ENCODE measurements at regions not wholly inside any gene's neighbourhood (a gene's known extent, or its start where the extent isn't known, plus 50 kb on each side); places are given as distances from the start of the nearest gene placed in this dataset.
A peak's percentile ranks its signal among the peaks of the same experiment; 100 is the strongest.

GRCh38 chr4:24141836-24142235, 252.0 kb upstream of the PPARGC1A start:
- no peaks in the 10 kb centered on the region for H3K9me3 Mint-ChIP-seq
- DNase-seq (ENCODE audit: low spot score) = no peak
- Histone ChIP-seq H3K36me3 (no peaks in the 10 kb centered on the region), H3K9ac (no peak overlapping the region), H3K4me1 (peaks cover 34% of the 10 kb centered on the region), H3K4me3 (no peak overlapping the region), H3K9me3 (ENCODE audit: low read depth) (no peaks in the 10 kb centered on the region), H3K27me3 (no peaks in the 10 kb centered on the region), H3K4me2 (no peak overlapping the region), H3K79me2 (ENCODE audit: low read depth) (no peaks in the 10 kb centered on the region), H3F3A (ENCODE audit: low read depth) (peaks cover 8% of the 10 kb centered on the region), H3K27ac (no peak overlapping the region), H2AFZ (replicated peaks) (no peak overlapping the region), H4K20me1 (ENCODE audit: low read depth) (no peaks in the 10 kb centered on the region)
- H3K4me1 Mint-ChIP-seq = peaks cover 18% of the 10 kb centered on the region
- H3K27ac Mint-ChIP-seq = no peak overlapping the region
- TF ChIP-seq EZH2 (IDR thresholded peaks at IDR 0.05) = no peak
- TF ChIP-seq EZH2phosphoT487 (IDR thresholded peaks at IDR 0.05) = no peak
- TF ChIP-seq, protein P1, sequence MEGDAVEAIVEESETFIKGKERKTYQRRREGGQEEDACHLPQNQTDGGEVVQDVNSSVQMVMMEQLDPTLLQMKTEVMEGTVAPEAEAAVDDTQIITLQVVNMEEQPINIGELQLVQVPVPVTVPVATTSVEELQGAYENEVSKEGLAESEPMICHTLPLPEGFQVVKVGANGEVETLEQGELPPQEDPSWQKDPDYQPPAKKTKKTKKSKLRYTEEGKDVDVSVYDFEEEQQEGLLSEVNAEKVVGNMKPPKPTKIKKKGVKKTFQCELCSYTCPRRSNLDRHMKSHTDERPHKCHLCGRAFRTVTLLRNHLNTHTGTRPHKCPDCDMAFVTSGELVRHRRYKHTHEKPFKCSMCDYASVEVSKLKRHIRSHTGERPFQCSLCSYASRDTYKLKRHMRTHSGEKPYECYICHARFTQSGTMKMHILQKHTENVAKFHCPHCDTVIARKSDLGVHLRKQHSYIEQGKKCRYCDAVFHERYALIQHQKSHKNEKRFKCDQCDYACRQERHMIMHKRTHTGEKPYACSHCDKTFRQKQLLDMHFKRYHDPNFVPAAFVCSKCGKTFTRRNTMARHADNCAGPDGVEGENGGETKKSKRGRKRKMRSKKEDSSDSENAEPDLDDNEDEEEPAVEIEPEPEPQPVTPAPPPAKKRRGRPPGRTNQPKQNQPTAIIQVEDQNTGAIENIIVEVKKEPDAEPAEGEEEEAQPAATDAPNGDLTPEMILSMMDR (IDR thresholded peaks at IDR 0.05) = no peak
- H3K27me3 Mint-ChIP-seq (ENCODE audit: insufficient read depth, low read depth) = no peaks in the 10 kb centered on the region
- H3K4me3 Mint-ChIP-seq = no peak overlapping the region
- H3K36me3 Mint-ChIP-seq = no peaks in the 10 kb centered on the region

DNA sequence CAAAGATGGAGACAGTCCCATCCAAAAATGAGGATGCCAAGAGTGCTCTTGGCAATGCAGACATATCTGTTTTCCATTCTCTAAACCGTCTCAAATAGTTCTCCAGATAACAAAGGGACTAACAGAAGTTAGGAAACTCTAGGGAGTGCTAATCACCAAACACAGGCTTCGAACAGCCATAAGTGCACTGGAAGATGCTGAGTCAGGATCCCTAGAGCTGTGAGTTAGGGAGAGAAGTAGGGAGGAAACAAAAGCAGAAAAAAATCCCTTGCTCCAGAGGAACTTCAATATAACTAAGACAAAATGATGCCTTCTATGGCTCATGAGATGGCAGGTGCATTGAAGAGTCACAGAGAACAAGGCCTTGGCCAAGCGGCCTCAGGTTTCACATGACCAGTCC, 251.0 kb upstream of the PPARGC1A start:
- no peak overlapping the region for H2AFZ ChIP-seq (replicated peaks)
- no peaks in the 10 kb centered on the region for H3K27me3 ChIP-seq
- H3K4me1 ChIP-seq = peaks cover 34% of the 10 kb centered on the region
- H3K9me3 ChIP-seq (ENCODE audit: low read depth) = no peaks in the 10 kb centered on the region
- no peak overlapping the region for H3K4me3 ChIP-seq
- TF ChIP-seq EZH2 (IDR thresholded peaks at IDR 0.05) (no peak), EZH2phosphoT487 (IDR thresholded peaks at IDR 0.05) (no peak)
- TF ChIP-seq, protein P1 (IDR thresholded peaks at IDR 0.05) = no peak
- no peak overlapping the region for H3K27ac ChIP-seq
- no peak for DNase-seq (ENCODE audit: low spot score)
- H3K79me2 ChIP-seq (ENCODE audit: low read depth) = no peaks in the 10 kb centered on the region
- H3K4me2 ChIP-seq = no peak overlapping the region
- Mint-ChIP-seq H3K9me3 (no peaks in the 10 kb centered on the region), H3K4me1 (peaks cover 18% of the 10 kb centered on the region), H3K27me3 (ENCODE audit: insufficient read depth, low read depth) (peaks cover under 1% of the 10 kb centered on the region), H3K27ac (no peak overlapping the region), H3K4me3 (no peak overlapping the region), H3K36me3 (no peaks in the 10 kb centered on the region)
- H4K20me1 ChIP-seq (ENCODE audit: low read depth) = no peaks in the 10 kb centered on the region
- H3K9ac ChIP-seq = no peak overlapping the region
- H3F3A ChIP-seq (ENCODE audit: low read depth) = peaks cover 8% of the 10 kb centered on the region
- H3K36me3 ChIP-seq = no peaks in the 10 kb centered on the region

DNA sequence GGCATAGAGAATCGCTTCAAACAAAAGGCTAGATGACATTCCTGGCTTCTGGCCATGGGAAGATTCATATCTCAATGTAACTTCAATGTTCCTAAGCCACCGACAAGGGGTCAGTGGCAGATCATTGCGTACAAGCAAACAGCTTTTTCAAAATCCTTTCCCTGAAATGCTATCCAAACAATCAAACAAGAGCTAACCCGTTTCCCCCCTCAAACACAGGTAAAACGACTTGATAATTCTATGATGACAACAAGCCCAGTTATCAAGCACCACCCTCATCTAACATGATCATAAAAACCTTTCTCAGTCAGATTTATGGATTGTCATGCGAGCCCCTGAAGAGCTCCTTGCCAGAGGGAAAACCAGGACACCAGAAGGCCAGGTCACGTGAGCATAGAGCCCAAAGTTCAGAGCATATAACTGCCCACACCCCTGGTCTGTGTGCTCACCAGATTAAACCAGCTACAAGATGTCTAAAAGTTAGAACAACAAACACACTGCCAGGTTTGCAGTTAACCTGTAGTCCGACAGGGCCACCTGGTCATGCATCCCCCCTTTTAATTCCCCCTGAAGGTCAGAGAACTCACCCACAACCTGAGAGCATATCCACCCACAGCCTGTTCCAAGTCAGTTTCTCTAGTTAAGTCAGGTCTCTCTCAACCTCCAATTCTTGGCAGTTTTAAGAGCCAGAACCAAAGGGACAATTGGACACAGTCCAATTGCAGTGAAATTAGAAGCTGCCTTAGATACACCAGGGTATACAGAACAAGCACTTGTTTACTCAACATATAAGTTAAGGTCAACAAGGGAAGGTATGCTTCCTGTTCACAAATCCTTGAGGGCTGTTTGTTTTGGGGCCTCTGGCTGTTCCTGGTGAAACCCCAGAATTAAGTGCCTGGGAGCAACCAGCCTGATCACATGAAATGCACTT, 248.1 kb upstream of the PPARGC1A start:
- Histone ChIP-seq H3K27ac (peak overlapping the region; percentile 2), H3K4me3 (no peak overlapping the region), H3K9ac (no peak overlapping the region), H3K27me3 (no peaks in the 10 kb centered on the region), H2AFZ (replicated peaks) (no peak overlapping the region), H4K20me1 (ENCODE audit: low read depth) (no peaks in the 10 kb centered on the region), H3K79me2 (ENCODE audit: low read depth) (no peaks in the 10 kb centered on the region), H3F3A (ENCODE audit: low read depth) (peaks cover 8% of the 10 kb centered on the region), H3K9me3 (ENCODE audit: low read depth) (no peaks in the 10 kb centered on the region), H3K4me2 (peak overlapping the region; percentile 31), H3K36me3 (no peaks in the 10 kb centered on the region), H3K4me1 (peaks cover 34% of the 10 kb centered on the region)
- H3K9me3 Mint-ChIP-seq = no peaks in the 10 kb centered on the region
- H3K4me3 Mint-ChIP-seq = no peak overlapping the region
- H3K36me3 Mint-ChIP-seq = no peaks in the 10 kb centered on the region
- TF ChIP-seq, protein P1 (IDR thresholded peaks at IDR 0.05) = no peak
- TF ChIP-seq EZH2phosphoT487 (IDR thresholded peaks at IDR 0.05) (no peak), EZH2 (IDR thresholded peaks at IDR 0.05) (no peak)
- no peak overlapping the region for H3K27ac Mint-ChIP-seq
- H3K4me1 Mint-ChIP-seq = peaks cover 18% of the 10 kb centered on the region
- no peak for DNase-seq (ENCODE audit: low spot score)
- H3K27me3 Mint-ChIP-seq (ENCODE audit: insufficient read depth, low read depth) = peaks cover 2% of the 10 kb centered on the region

Data from neural progenitor cell (in vitro differentiated cells).